Head of caudate nucleus (tissue), 42 donors: ENCODE measurements at regions not wholly inside any gene's neighbourhood (a gene's known extent, or its start where the extent isn't known, plus 50 kb on each side); places are given as distances from the start of the nearest gene placed in this dataset.

Source experiments
- DNase-seq, 42 donors: peaks; one replicate each; pipeline versions ENCODE4 v3.0.0 to v3.0.0-alpha.2; 2020 to 2021; ENCODE audit warnings: mixed read lengths in 7 of 42
- intact Hi-C: fragments of 100-400 bp; cut with DNase I; formaldehyde crosslinking; loops from one replicate; pipeline ENCODE4 v1.15.0; 2022

DNA sequence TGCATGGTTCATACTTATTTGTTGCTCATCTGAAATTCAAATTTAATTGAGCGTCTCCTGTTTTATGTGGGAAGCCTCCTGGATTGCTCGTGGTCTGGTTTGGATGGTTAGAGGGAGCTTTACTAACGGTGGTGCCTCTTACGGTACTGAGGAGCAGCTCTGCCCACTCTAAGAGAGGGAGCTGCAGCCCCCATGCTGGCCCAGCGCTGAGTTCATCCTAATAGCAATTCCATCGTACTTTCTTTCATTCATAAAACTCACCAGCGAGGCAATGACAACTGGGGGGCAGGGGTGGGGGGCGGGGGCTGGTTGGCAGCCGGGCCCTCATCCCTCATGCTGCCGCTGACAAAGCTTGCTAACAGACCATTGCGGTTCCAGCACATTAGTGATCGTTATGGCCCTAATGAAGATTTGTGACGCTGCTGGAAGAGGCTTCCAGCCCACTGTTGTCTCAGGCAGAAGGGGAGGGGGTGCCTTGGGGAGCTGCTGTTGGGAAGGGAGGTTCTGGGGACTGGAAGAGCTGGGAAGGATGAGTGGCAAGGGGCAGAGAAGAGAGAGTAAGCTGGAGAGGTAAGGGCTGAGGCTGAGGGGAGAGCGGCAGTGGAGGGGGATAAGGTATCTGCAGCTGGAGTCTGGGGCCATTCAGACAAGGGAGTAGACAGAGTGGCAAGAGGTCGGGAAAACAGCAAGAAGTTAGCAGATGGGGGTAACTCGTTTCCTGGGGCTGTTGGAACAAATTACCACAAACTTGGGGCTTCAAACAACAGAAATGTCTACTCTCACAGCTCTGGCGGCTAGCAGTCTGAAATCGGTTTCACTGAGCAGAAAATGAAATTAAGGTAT lies 238.1 kb downstream of the LPIN1 start:
- DNase-seq = no peak

DNA sequence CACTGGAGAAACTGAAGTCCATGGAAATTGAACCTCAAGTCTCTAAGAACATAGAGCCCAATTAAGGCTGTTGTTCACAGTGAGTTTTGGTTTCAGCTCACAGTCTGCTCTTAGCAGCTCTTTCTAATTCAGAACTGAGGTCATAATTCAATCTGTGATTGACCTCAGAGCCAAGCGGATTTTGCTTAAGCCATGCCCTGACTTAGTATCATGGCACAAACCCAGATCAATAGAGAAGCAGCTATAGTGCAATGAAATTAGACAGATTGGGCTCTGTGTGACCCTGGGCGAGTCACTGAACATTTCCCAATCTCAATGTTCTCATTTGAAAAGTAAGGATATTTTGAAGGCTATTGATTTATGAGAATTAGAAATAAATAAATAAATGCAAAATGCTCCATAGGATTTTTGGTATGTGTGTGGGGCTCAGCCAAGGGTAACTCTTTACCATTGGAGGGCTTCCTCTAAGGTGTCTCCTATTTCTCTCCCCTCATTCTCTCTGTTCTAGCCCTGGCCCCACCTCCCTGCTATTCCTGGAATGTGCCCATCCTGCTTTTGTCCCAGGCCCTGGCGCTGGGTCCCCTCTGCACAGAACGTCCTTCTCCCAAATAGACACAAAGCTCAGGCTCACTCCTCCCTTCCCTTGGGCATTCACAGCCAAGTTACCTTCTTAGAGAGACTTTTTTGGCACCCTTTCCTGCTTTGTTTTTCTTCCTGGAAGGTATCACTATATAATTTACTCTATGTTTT lies 239.6 kb downstream of the LPIN1 start:
- DNase-seq = no peak
- intact Hi-C loops = no loop called here

More for the DNA sequence above, 238.1 kb downstream of the LPIN1 start:
- intact Hi-C loops = no loop called here

DNA sequence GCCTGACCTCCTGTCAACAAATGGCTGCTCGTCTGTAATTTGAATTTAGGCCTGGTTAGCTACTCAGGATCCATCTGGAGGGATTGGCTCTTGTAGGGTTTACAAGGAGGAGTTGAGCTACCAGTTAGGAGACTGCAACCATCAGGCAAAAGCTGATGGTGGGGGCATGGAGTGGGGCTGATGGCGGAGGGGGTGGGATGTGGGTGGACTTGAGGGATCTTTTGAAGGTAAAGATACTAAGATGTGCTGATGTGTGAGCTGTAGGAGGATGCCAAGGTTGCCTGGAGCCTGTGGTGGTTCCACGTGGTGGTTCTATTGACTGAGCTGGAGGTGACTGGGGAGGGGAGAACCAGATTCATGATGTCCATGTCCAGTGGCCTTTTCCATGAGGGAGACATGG lies 240.7 kb downstream of the LPIN1 start:
- DNase-seq = no peak
- intact Hi-C loops = no loop called here

DNA sequence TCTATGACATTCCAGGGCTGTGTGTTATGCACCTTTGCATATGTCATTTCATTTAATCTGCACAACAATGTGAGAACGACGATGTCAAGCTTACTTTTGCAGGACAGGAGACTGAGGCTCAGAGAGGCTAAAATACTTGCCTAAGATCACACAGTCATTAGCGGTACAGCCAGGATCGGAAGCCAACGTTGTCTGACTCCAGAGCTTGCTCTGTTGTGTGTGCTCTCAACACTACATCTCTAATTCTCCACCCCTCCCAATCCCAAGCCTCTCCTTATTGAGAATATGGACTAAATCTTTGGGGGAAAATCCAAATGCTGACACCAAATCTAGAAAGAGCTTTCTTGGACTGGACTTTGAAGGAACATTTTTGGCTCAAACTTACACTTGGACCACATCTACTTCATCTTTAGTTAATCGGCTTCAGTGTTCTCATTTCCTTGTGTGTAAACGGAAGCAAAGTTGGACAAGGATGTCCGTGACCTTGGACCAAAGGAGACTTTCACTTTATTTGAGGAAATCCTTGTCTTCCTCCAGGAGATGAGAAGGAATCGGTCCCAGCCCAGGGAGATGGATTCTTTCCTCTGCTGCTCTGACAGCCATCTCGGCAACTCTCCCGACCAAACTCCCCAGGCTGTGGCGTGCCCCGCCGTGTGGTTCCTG lies 242.4 kb downstream of the LPIN1 start:
- intact Hi-C loops = no loop called here
- no peak for DNase-seq

DNA sequence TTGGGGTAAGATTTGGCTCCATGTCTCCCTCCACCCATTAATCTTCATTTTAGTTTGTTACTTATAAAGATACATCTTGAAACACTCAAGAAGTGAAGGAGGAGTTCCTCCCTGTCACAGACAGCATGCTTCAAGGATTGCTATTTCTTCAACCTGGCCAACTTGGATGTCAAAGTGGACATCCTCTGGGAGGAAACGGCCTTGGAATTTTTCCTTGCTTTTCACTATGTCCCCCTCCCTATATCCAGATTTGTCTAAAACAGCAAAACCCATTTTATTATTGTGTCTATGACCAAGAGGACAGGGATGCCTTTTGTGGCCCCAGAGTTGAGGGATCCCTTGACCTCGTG lies 242.9 kb downstream of the LPIN1 start:
- no peak for DNase-seq
- intact Hi-C loops = no loop called here

GRCh38 chr2:11990576-11990975 lies 244.1 kb downstream of the LPIN1 start:
- DNase-seq = no peak

GRCh38 chr2:11993749-11994148 lies 247.3 kb downstream of the LPIN1 start:
- no peak for DNase-seq
- intact Hi-C loops = no loop called here

More at GRCh38 chr2:11990576-11990975, 244.1 kb downstream of the LPIN1 start:
- intact Hi-C loops = no loop called here

DNA sequence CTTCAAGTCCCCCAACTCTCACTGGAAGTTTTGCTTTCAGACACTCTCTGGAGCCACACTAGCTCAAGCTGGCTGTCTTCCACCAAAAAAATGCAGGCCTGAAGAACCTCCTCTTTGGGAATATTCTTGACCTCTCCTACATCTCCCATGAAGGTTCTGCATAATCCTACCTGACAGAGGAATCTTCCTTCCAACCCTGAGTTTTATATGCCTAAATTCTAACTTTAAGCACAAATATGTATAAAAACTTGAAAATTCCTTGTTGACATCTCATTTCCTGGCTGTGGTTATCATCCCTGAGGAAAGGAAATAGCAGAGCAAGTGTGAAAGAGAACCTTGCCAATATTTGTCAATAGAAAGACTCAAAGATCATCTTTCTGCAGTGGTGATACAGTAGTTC lies 249.0 kb downstream of the LPIN1 start:
- DNase-seq = no peak

GRCh38 chr2:11996618-11997017 lies 250.2 kb downstream of the LPIN1 start:
- intact Hi-C loops = no loop called here
- DNase-seq = no peak

More for the DNA sequence above, 249.0 kb downstream of the LPIN1 start:
- intact Hi-C loops = no loop called here

GRCh38 chr2:11997142-11997541 lies 250.7 kb downstream of the LPIN1 start:
- intact Hi-C loops = no loop called here
- DNase-seq = no peak

- intact Hi-C loops = no loop called here
- DNase-seq = no peak
Measured at GRCh38 chr2:11998218-11998617, 251.8 kb downstream of the LPIN1 start.

GRCh38 chr2:11998626-11999378 lies 252.4 kb downstream of the LPIN1 start:
- intact Hi-C loops = no loop called here
- DNase-seq = no peak

- intact Hi-C loops = no loop called here
- no peak for DNase-seq
Measured at GRCh38 chr2:12001621-12002020, 255.2 kb downstream of the LPIN1 start.

GRCh38 chr2:12002215-12002614 lies 255.8 kb downstream of the LPIN1 start:
- intact Hi-C loops = no loop called here
- DNase-seq = no peak

DNA sequence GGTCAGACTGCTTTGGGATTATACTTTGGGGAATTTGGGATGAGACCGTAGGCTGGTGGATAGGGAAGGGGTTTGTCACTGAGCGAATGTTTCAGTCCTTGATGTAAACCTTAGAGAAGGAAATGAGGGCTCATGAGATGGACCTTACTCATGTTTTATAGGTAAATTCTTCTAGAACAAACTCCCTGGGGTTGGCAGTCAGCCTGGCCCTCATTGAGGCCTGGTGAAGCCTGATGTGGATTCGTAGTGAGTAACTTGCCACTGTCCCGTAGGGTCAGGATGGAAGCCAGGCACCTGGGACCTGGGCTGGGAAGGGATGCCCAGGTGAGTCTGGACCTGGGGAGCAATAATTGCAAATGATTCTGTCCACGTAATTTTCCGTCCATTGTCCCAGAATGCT lies 258.3 kb downstream of the LPIN1 start:
- intact Hi-C loops = no loop called here
- DNase-seq = no peak

- peak in 22 of 42 donors; percentile 11 to 61 (median 30) for DNase-seq
- intact Hi-C loops = no loop called here
Measured at GRCh38 chr2:12005886-12006681, 259.7 kb downstream of the LPIN1 start.

GRCh38 chr2:12006850-12007249 lies 260.4 kb downstream of the LPIN1 start:
- intact Hi-C loops = no loop called here

GRCh38 chr2:12007282-12007681 lies 260.9 kb downstream of the LPIN1 start:
- DNase-seq = no peak
- intact Hi-C loops = no loop called here

More at GRCh38 chr2:12006850-12007249, 260.4 kb downstream of the LPIN1 start:
- no peak for DNase-seq
